HCT116 (cell line): ENCODE measurements at regions not wholly inside any gene's neighbourhood (a gene's known extent, or its start where the extent isn't known, plus 50 kb on each side); places are given as distances from the start of the nearest gene placed in this dataset.

ENCODE experiments used
- ATAC-seq: fragments of 200-7000 bp; cut with Tn5 transposase; 2 replicates; pipeline ENCODE4 v1.9.1; 2020; ENCODE audit warnings: mild to moderate bottlenecking, moderate library complexity
- BruUV-seq: library from RNA; stranded (reverse); fragments of 400-500 nt; replicated peaks from 2 replicates; lab custom pipeline; 2021; lab: Mats Ljungman, UMichigan
- CTCF ChIA-PET: fragments of 300-600 bp; sonication (Branson Sonifier 250); formaldehyde crosslinking; loops from one replicate; lab custom pipeline; 2021; ENCODE audit warnings: antibody characterized with exemption; lab: Charles Lee
- POLR2A ChIA-PET: fragments of 300-600, 350-600 bp; sonication (Branson Sonifier 250); formaldehyde crosslinking; loops from one replicate; lab custom pipeline; 2021; ENCODE audit warnings: antibody characterized with exemption; lab: Charles Lee
- RAD21 ChIA-PET, 2 experiments: fragments of 300-600 bp; sonication (Branson Sonifier 250); formaldehyde crosslinking; loops; one replicate each; lab custom pipeline; 2023; ENCODE audit warnings: low total read pairs in 2 of 2; ENCODE audit not compliant: uncharacterized antibody in 2 of 2, unreplicated experiment in 2 of 2, low non-redundant PET in 1 of 2; lab: Charles Lee
- DNase-seq: peaks from one replicate; pipeline ENCODE4 v3.0.0-alpha.2; 2010; ENCODE audit warnings: low read depth, low spot score
- H2AFZ ChIP-seq: fragments of 200-600 bp; shearing (Covaris generic), sonication (generic); 2 replicates; pipeline ENCODE4 v1.6.1; 2017; ENCODE audit warnings: low read depth, mixed run types, mixed read lengths, antibody characterized with exemption, low read length; ENCODE audit not compliant: poor library complexity, severe bottlenecking
- H3K27ac ChIP-seq: 2 replicates; pipeline ENCODE4 v1.5.1; 2012; ENCODE audit warnings: low read depth, low read length
- H3K27me3 ChIP-seq: fragments of 200-600 bp; sonication (generic); 2 replicates; pipeline ENCODE4 v1.6.1; 2016; ENCODE audit warnings: mixed run types, low read length, mixed read lengths; ENCODE audit not compliant: insufficient read depth
- H3K36me3 ChIP-seq, 2 experiments: fragments of 200-500 bp in 1 of 2; fragments of 200-600 bp in 1 of 2; sonication (Bioruptor generic) in 1 of 2; sonication (generic) in 1 of 2; 2 replicates each; pipeline versions ENCODE4 v1.5.1 to v1.6.1; 2014 to 2016; ENCODE audit warnings: low read length in 2 of 2, inconsistent platforms in 1 of 2, mixed read lengths in 1 of 2, mixed run types in 1 of 2; ENCODE audit not compliant: insufficient read depth in 2 of 2, control insufficient read depth in 1 of 2
- H3K4me1 ChIP-seq, 2 experiments: fragments of 200-600 bp in 1 of 2; sonication (generic) in 1 of 2; 2 replicates each; pipeline versions ENCODE4 v1.5.1 to v1.6.1; 2012 to 2017; ENCODE audit warnings: low read length in 2 of 2, inconsistent platforms in 1 of 2, mild to moderate bottlenecking in 1 of 2, mixed read lengths in 1 of 2, mixed run types in 1 of 2, moderate library complexity in 1 of 2; ENCODE audit not compliant: insufficient read depth in 2 of 2, control insufficient read depth in 1 of 2
- H3K4me2 ChIP-seq: fragments of 200-600 bp; sonication (generic); 2 replicates; pipeline ENCODE4 v1.6.1; 2017; ENCODE audit warnings: mixed run types, low read length, mixed read lengths
- H3K4me3 ChIP-seq, 2 experiments: fragments of 200-600 bp in 1 of 2; sonication (generic) in 1 of 2; replicated peaks in 1 of 2; 2 replicates each; pipeline ENCODE4 v1.5.1; 2011 to 2016; ENCODE audit warnings: low read length in 2 of 2, control low read depth in 1 of 2, low read depth in 1 of 2, mild to moderate bottlenecking in 1 of 2, mixed read lengths in 1 of 2, mixed run types in 1 of 2
- H3K79me2 ChIP-seq: fragments of 200-600 bp; sonication (generic); 2 replicates; pipeline ENCODE4 v1.6.1; 2017; ENCODE audit warnings: mild to moderate bottlenecking, mixed run types, low read length, moderate library complexity, mixed read lengths; ENCODE audit not compliant: insufficient read depth
- H3K9ac ChIP-seq: fragments of 200-600 bp; sonication (generic); 2 replicates; pipeline ENCODE4 v1.6.1; 2016; ENCODE audit warnings: low read length, mixed read lengths
- H3K9me2 ChIP-seq: fragments of 200-600 bp; sonication (generic), shearing (Covaris generic); 2 replicates; pipeline ENCODE4 v1.6.1; 2017; ENCODE audit warnings: mixed run types, mild to moderate bottlenecking, moderate library complexity; ENCODE audit not compliant: insufficient read depth
- H3K9me3 ChIP-seq, 2 experiments: fragments of 200-500 bp in 1 of 2; fragments of 200-600 bp in 1 of 2; sonication (Bioruptor generic) in 1 of 2; sonication (generic) in 1 of 2; 2 replicates each; pipeline ENCODE4 v1.6.1; 2014 to 2017; ENCODE audit warnings: low read length in 2 of 2, mixed read lengths in 2 of 2, inconsistent platforms in 1 of 2, low read depth in 1 of 2, mild to moderate bottlenecking in 1 of 2, mixed run types in 1 of 2, moderate library complexity in 1 of 2; ENCODE audit not compliant: control insufficient read depth in 1 of 2, insufficient read depth in 1 of 2
- H4K20me1 ChIP-seq: fragments of 200-600 bp; sonication (generic), shearing (Covaris generic); 2 replicates; pipeline ENCODE4 v1.6.1; 2017; ENCODE audit warnings: mixed run types, mild to moderate bottlenecking, moderate library complexity; ENCODE audit not compliant: insufficient read depth
- CBX3 ChIP-seq: IDR thresholded peaks from 2 replicates; pipeline ENCODE4 v1.6.1; 2012; ENCODE audit warnings: low read depth
- EGR1 ChIP-seq: IDR thresholded peaks from 2 replicates; pipeline ENCODE4 v1.6.1; 2012; ENCODE audit warnings: low read depth
- EZH2 ChIP-seq: fragments of 200-600 bp; sonication (generic); IDR thresholded peaks from 2 replicates; pipeline ENCODE4 v1.6.1; 2017; ENCODE audit warnings: antibody characterized with exemption, mixed run types
- JUND ChIP-seq: IDR thresholded peaks from 2 replicates; pipeline ENCODE4 v1.6.1; 2012
- POLR2A ChIP-seq: IDR thresholded peaks from 2 replicates; pipeline ENCODE4 v1.7.0; 2011; ENCODE audit warnings: borderline replicate concordance; ENCODE audit not compliant: insufficient read depth, insufficient read length; ENCODE audit errors: extremely low read depth
- POLR2AphosphoS5 ChIP-seq: IDR thresholded peaks from 2 replicates; pipeline ENCODE4 v1.6.1; 2011; ENCODE audit warnings: mild to moderate bottlenecking, low read depth, low read length, moderate library complexity
- SRF ChIP-seq: IDR thresholded peaks from 2 replicates; pipeline ENCODE4 v1.6.1; 2012; ENCODE audit warnings: low read depth
- TCF7L2 ChIP-seq: IDR thresholded peaks from 2 replicates; pipeline ENCODE4 v1.7.0; 2011; ENCODE audit warnings: borderline replicate concordance, inconsistent platforms; ENCODE audit not compliant: insufficient read depth, insufficient read length; ENCODE audit errors: extremely low read depth
- intact Hi-C: fragments of 100-400 bp; cut with micrococcal nuclease; formaldehyde crosslinking; loops from 2 replicates; pipeline ENCODE4 v1.10.0; 2022
- TF ChIP-seq, protein P1 (sequence below): IDR thresholded peaks from 2 replicates; pipeline ENCODE4 v1.6.1; 2012

GRCh38 chr10:64505501-64505900 is 984.3 kb downstream of the REEP3 start:
- no peaks in the 10 kb centered on the region for H3K36me3 ChIP-seq
- intact Hi-C loops: no loop called here
- no peaks in the 10 kb centered on the region for H3K9me3 ChIP-seq
- ATAC-seq (no peak), DNase-seq (no peak)
- BruUV-seq: no TSS peak
- no peak overlapping the region for H2AFZ ChIP-seq
- H3K27me3 ChIP-seq: no peaks in the 10 kb centered on the region
- H3K9me2 ChIP-seq: no peaks in the 10 kb centered on the region
- no peaks in the 10 kb centered on the region for H3K79me2 ChIP-seq
- ChIA-PET POLR2A (no interaction called here), RAD21 (no interaction called here), CTCF (no interaction called here)
- no peaks in the 10 kb centered on the region for H4K20me1 ChIP-seq
- H3K9ac ChIP-seq: no peak overlapping the region
- no peak overlapping the region for H3K4me3 ChIP-seq
- no peaks in the 10 kb centered on the region for H3K4me1 ChIP-seq
- TF ChIP-seq SRF (no peak), JUND (no peak), CBX3 (no peak), TCF7L2 (no peak), POLR2A (no peak), POLR2AphosphoS5 (no peak), EGR1 (no peak)
- TF ChIP-seq, protein P1, sequence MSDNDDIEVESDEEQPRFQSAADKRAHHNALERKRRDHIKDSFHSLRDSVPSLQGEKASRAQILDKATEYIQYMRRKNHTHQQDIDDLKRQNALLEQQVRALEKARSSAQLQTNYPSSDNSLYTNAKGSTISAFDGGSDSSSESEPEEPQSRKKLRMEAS: no peak
- H3K27ac ChIP-seq: no peak overlapping the region
- no peak overlapping the region for H3K4me2 ChIP-seq

DNA sequence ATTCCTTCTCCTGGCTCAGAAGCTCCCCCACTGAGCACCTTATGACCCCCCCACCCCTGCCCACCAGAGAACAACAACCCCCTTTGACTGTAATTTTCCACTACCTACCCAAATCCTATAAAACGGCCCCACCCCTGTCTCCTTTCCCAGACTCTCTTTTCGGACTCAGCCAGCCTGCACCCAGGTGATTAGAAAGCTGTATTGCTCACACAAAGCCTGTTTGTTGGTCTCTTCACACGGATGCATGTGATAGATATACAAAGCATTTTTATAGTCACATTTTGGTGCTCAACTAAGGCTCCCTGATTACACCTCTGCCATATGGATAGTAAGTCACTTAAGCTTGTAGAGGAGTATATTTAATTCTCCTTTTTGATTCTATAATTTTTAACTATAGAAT is 985.8 kb downstream of the REEP3 start:
- no peaks in the 10 kb centered on the region for H4K20me1 ChIP-seq
- RAD21 ChIA-PET: no interaction called here
- ATAC-seq: no peak
- no peaks in the 10 kb centered on the region for H3K4me1 ChIP-seq
- TF ChIP-seq TCF7L2 (no peak), EZH2 (no peak), CBX3 (no peak)
- H3K27me3 ChIP-seq: no peaks in the 10 kb centered on the region
- CTCF ChIA-PET: no interaction called here
- no peaks in the 10 kb centered on the region for H3K79me2 ChIP-seq
- no peak for DNase-seq
- POLR2A ChIA-PET: no interaction called here
- no peak overlapping the region for H3K27ac ChIP-seq
- no peak overlapping the region for H3K4me2 ChIP-seq
- intact Hi-C loops: no loop called here
- BruUV-seq: no TSS peak
- no peaks in the 10 kb centered on the region for H3K36me3 ChIP-seq
- no peak overlapping the region for H3K9ac ChIP-seq
- no peak overlapping the region for H3K4me3 ChIP-seq
- H3K9me2 ChIP-seq: no peaks in the 10 kb centered on the region
- H2AFZ ChIP-seq: no peak overlapping the region
- H3K9me3 ChIP-seq: no peaks in the 10 kb centered on the region
